GM12873 (cell line): ENCODE measurements at regions not wholly inside any gene's neighbourhood (a gene's known extent, or its start where the extent isn't known, plus 50 kb on each side); places are given as distances from the start of the nearest gene placed in this dataset.

Source experiments
- CTCF ChIP-seq: IDR thresholded peaks from 2 replicates; pipeline ENCODE4 v1.5.1; 2012; ENCODE audit warnings: low read depth, mild to moderate bottlenecking, moderate library complexity, low read length, control low read depth; ENCODE audit not compliant: insufficient read depth; ENCODE audit errors: missing control alignments

- TF ChIP-seq CTCF: no peak
These were observed 465.5 kb downstream of the SI start for GRCh38 chr3:164612751-164613150.

- TF ChIP-seq CTCF: no peak
These were observed 469.6 kb downstream of the SI start for GRCh38 chr3:164608554-164609276.

DNA sequence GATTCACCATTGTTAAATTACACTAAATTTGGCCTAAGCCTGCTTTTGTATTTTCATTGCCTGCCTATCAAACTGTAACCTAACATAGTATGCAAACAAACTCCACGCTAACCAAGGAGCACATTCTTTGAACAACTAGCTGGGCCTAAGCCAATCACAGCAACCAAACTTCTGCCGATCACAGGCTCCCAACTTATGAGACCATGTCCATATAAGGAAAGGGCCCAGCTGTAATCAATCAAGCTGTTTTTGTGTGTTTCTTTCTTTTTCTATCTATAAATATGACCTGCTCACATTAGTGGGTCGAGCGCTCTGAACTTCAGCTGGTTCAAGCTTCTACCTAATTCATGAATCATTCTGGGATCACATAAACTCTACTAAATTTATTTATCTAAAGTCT, 473.6 kb downstream of the SI start:
- TF ChIP-seq CTCF: no peak

DNA sequence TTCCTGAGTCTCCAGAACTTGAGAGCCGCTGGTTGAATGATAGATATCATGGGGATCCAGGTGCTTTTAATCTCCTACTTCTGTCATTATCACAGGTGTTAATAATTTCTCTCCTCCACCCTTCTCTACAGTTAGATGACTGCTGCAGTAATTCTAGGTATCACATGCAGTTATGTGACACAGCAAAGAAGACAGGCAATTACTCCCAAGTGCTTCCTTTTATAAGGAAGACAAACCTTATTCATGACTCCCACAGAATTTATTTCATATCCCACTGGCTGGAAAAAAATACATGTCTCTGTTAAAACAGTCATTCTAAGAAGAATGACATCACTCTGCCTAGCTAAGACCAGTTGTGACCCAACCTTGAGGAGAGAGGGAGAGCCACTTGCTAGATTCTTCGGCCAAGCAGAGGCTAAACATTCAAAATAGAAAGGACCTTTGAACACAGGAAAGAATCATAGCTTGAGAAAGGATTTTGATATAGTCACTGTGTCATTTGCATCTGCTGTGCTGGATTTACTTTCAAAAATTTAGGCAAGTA, 500.6 kb downstream of the SI start:
- TF ChIP-seq CTCF: no peak

GRCh38 chr3:164572436-164572835, 505.9 kb downstream of the SI start:
- no peak for TF ChIP-seq CTCF

DNA sequence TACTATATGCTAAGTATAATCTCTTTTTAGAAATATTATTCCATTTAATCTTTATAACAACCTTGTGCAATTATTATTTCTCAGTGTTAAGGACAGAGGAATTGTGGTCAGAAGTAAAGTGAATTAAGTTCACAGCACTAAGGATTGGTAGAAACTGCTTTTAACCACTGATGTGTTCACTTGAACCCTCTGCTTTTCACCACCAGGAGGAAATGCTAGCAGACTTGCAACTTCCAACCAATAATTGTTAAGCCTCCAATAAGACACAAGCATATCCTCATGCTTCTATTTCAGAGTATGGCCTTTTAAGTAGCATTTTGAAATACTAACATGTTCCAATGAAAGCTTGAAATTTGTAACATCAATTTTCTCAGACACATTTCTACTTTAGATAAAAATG, 527.4 kb downstream of the SI start:
- TF ChIP-seq CTCF: no peak

DNA sequence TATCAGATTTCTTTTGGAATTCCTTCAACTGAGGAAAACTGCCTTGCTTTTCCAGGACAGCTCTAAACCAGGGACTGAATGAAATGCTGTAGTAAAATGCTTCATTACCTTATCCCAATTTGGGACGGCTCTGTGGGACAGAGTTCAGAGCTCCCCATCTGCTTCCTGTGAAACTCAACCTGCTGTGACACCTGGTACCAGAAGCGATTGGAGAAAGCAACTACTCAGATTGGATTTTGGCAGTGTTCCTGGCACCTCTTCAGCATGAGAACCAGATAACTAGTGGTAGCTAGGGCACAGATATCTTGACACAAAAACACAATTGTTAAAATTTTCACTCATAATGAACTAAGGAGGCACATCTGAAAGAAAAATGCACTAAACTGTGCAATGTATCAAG, 539.1 kb downstream of the SI start:
- TF ChIP-seq CTCF: no peak
